OCI-LY1 (cell line): ENCODE measurements at regions not wholly inside any gene's neighbourhood (a gene's known extent, or its start where the extent isn't known, plus 50 kb on each side); places are given as distances from the start of the nearest gene placed in this dataset.
"Not testable (repeated sequence)": the region's sequence is repeated elsewhere in the genome, so short reads cannot be mapped to it uniquely, and the experiment has no call there.

Experiments used
- CTCF ChIP-seq: fragments of 200-600 bp; sonication (generic), shearing (Covaris generic); IDR thresholded peaks from 2 replicates; pipeline ENCODE4 v1.5.1; 2017; ENCODE audit warnings: mild to moderate bottlenecking, antibody characterized with exemption, low read length, moderate library complexity, mixed read lengths
- EZH2 ChIP-seq: fragments of 200-600 bp; sonication (generic), shearing (Covaris generic); IDR thresholded peaks from 2 replicates; pipeline ENCODE4 v1.8.0; 2017; ENCODE audit warnings: borderline replicate concordance, mixed run types, mild to moderate bottlenecking, antibody characterized with exemption, low read length, moderate library complexity, mixed read lengths

GRCh38 chr3:170688222-170688621 lies 102.3 kb upstream of the SLC7A14 start:
- not testable (repeated sequence) for TF ChIP-seq EZH2, CTCF
